Progenitor cell of endocrine pancreas (in vitro differentiated cells): ENCODE measurements at regions not wholly inside any gene's neighbourhood (a gene's known extent, or its start where the extent isn't known, plus 50 kb on each side); places are given as distances from the start of the nearest gene placed in this dataset.
A peak's percentile ranks its signal among the peaks of the same experiment; 100 is the strongest.

Source experiments
- DNase-seq: peaks from one replicate; pipeline ENCODE4 v3.0.0; 2021; ENCODE audit warnings: low spot score; ENCODE audit not compliant: unreplicated experiment
- H3K27ac Mint-ChIP-seq: 2 replicates; pipeline ENCODE4 v1.8.0; 2021; ENCODE audit warnings: mild to moderate bottlenecking, moderate library complexity, mixed read lengths
- H3K27me3 Mint-ChIP-seq: 2 replicates; pipeline ENCODE4 v1.8.0; 2021; ENCODE audit warnings: mixed read lengths
- H3K36me3 Mint-ChIP-seq: 2 replicates; pipeline ENCODE4 v1.8.0; 2022; ENCODE audit warnings: mixed read lengths; ENCODE audit not compliant: insufficient read depth
- H3K4me1 Mint-ChIP-seq: 2 replicates; pipeline ENCODE4 v1.8.0; 2021; ENCODE audit warnings: low read depth, mixed read lengths
- H3K4me3 Mint-ChIP-seq: 2 replicates; pipeline ENCODE4 v1.8.0; 2021; ENCODE audit warnings: low read depth, mild to moderate bottlenecking, moderate library complexity, mixed read lengths
- H3K9me3 Mint-ChIP-seq: 2 replicates; pipeline ENCODE4 v1.8.0; 2021; ENCODE audit warnings: low read depth, mixed read lengths
- CTCF ChIP-seq: fragments of 200-600 bp; sonication (generic); IDR thresholded peaks from one replicate; pipeline ENCODE4 v1.5.0; 2021; ENCODE audit warnings: antibody characterized with exemption, mild to moderate bottlenecking; ENCODE audit not compliant: unreplicated experiment

DNA sequence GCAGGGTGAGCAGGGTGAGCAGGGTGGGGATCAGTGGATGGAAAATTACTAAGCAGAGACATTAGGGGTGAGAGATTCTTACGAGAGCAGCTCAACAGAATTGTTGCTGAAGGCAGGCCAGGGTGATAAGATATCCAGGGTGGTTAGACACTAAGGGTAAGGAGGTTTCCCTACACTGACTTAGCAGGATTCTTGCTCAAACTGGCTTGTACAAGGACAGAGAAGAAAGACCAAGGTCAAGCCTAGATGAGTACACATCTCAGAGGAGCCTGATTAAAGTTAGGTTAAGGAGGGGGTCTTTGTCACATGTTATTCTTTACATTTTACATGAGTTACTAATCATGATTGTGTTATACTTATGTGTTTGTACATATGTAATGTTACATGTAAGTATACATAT is 262.8 kb upstream of the FANCL start:
- DNase-seq: no peak
- Mint-ChIP-seq H3K36me3 (no peaks in the 10 kb centered on the region), H3K4me3 (no peak overlapping the region), H3K4me1 (peaks cover 12% of the 10 kb centered on the region), H3K9me3 (peaks cover under 1% of the 10 kb centered on the region), H3K27ac (no peak overlapping the region), H3K27me3 (no peaks in the 10 kb centered on the region)
- TF ChIP-seq CTCF: no peak

DNA sequence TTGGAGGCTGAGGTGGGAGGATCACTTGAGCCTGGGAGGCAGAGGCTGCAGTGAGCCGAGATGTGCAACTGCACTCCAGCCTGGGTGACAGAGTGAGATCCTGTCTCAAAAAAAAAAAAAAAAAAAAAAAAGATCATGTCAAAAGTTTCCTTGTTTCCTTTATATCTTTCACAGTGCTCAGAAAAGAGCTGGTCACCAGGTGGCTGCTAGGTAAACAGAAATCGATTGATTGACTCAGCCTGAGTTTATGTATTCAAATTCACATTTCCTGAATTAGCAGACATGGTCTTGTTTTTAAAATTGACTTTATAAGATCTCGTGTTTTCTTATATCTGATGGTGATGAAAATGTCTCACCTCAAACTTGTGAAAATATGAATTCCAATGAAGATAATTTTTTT is 261.8 kb upstream of the FANCL start:
- Mint-ChIP-seq H3K27ac (no peak overlapping the region), H3K4me3 (no peak overlapping the region), H3K9me3 (no peaks in the 10 kb centered on the region), H3K36me3 (no peaks in the 10 kb centered on the region), H3K4me1 (peaks cover 12% of the 10 kb centered on the region), H3K27me3 (no peaks in the 10 kb centered on the region)
- DNase-seq: no peak
- TF ChIP-seq CTCF: no peak

- H3K4me3 Mint-ChIP-seq: no peak overlapping the region
- H3K9me3 Mint-ChIP-seq: no peaks in the 10 kb centered on the region
- no peak for TF ChIP-seq CTCF
- no peak for DNase-seq
- peaks cover 16% of the 10 kb centered on the region for H3K4me1 Mint-ChIP-seq
- no peaks in the 10 kb centered on the region for H3K36me3 Mint-ChIP-seq
- peak overlapping the region; percentile 62 for H3K27ac Mint-ChIP-seq
- H3K27me3 Mint-ChIP-seq: no peaks in the 10 kb centered on the region
Measured at GRCh38 chr2:58501371-58502160, 260.4 kb upstream of the FANCL start.

DNA sequence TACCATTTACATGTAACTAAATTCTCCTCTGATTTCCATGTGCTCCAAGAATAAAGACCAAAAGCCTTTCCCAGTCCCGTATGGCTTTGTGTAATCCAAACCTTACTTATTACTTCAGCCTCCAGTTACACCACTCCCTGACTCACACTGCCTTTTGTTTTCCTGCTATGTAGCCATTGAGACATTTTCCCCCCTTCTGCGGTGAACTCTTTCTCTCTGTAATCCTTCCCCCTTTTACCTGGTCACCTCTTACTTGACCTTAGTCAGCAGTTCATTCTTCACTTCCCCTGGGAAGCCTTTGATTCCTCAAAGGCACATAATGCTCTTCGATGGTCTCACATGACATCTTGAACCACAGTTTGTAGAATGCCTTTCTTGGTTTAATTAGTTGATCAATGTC is 256.0 kb upstream of the FANCL start:
- TF ChIP-seq CTCF: no peak
- Mint-ChIP-seq H3K4me3 (no peak overlapping the region), H3K36me3 (no peaks in the 10 kb centered on the region), H3K4me1 (peaks cover 10% of the 10 kb centered on the region), H3K27me3 (no peaks in the 10 kb centered on the region), H3K9me3 (no peaks in the 10 kb centered on the region), H3K27ac (peak overlapping the region; percentile 82)
- DNase-seq: no peak

GRCh38 chr2:58495806-58496205 is 254.7 kb upstream of the FANCL start:
- no peaks in the 10 kb centered on the region for H3K36me3 Mint-ChIP-seq

More at GRCh38 chr2:58495806-58496205, 254.7 kb upstream of the FANCL start:
- Mint-ChIP-seq H3K27ac (no peak overlapping the region), H3K27me3 (no peaks in the 10 kb centered on the region), H3K9me3 (no peaks in the 10 kb centered on the region), H3K4me3 (no peak overlapping the region), H3K4me1 (peaks cover 10% of the 10 kb centered on the region)
- no peak for DNase-seq
- no peak for TF ChIP-seq CTCF
